ENCODE measurements at regions not wholly inside any gene's neighbourhood (a gene's known extent, or its start where the extent isn't known, plus 50 kb on each side); places are given as distances from the start of the nearest gene placed in this dataset.

DNA sequence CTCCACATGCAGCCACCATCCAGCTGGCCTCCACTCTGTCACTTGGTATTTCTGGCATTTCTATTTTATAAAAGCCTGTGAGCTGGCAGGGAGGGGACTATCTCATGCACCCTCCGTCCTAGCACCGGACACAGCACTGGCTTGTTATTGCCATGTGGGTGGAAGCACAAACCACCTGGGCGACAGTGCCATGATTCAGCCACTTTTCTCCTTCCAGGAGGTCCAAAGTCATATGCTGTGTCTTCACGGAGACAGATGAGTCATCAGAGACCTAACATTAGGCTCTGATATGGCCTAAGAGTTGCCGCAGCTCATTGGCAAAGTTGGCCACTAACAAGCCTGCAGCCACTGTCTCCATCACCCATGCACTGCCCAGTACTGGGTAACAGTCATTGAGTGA, 1123.0 kb downstream of the VRK1 start (continued):
- TF ChIP-seq, protein P1, sequence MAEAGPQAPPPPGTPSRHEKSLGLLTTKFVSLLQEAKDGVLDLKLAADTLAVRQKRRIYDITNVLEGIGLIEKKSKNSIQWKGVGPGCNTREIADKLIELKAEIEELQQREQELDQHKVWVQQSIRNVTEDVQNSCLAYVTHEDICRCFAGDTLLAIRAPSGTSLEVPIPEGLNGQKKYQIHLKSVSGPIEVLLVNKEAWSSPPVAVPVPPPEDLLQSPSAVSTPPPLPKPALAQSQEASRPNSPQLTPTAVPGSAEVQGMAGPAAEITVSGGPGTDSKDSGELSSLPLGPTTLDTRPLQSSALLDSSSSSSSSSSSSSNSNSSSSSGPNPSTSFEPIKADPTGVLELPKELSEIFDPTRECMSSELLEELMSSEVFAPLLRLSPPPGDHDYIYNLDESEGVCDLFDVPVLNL (CRISPR knock-in tag; IDR thresholded peaks at IDR 0.05; ENCODE audit: borderline replicate concordance, low read depth), result no peak
- TF ChIP-seq, protein P2, sequence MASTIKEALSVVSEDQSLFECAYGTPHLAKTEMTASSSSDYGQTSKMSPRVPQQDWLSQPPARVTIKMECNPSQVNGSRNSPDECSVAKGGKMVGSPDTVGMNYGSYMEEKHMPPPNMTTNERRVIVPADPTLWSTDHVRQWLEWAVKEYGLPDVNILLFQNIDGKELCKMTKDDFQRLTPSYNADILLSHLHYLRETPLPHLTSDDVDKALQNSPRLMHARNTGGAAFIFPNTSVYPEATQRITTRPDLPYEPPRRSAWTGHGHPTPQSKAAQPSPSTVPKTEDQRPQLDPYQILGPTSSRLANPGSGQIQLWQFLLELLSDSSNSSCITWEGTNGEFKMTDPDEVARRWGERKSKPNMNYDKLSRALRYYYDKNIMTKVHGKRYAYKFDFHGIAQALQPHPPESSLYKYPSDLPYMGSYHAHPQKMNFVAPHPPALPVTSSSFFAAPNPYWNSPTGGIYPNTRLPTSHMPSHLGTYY (CRISPR knock-in tag; IDR thresholded peaks at IDR 0.05), result no peak
- TF ChIP-seq ESRRA (CRISPR knock-in tag; IDR thresholded peaks at IDR 0.05; ENCODE audit: borderline replicate concordance), result no peak
- TF ChIP-seq FOXJ3 (CRISPR knock-in tag; IDR thresholded peaks at IDR 0.05; ENCODE audit: borderline replicate concordance), result no peak
- no peak for TF ChIP-seq TCF7 (CRISPR knock-in tag; IDR thresholded peaks at IDR 0.05; ENCODE audit: low read depth)
- no peak for TF ChIP-seq TEAD1 (CRISPR knock-in tag; IDR thresholded peaks at IDR 0.05)

DNA sequence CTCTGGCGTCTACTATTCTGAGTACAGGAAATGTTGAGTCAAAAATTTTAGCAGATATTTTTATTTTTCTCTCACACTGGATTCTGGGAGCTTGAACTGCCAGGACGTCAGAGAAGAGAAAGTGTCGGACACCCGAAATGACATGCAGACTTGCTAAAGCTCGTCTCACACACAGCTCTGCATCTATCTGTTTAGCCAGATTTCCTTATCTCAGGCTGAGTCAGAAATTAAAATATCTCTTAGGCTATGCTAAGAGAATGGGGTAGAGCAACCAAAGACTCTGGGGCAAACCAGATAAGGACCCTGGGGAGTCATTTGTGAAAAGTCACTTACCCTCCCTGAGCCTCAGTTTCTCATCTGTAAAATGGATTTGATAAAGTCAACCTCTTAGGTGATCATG, 1124.1 kb downstream of the VRK1 start:
- POLR2A ChIA-PET, result no interaction called here
- CTCF ChIA-PET, result no interaction called here
- DNase-seq (ENCODE audit: low spot score) (no peak), ATAC-seq (no peak)
- Mint-ChIP-seq H3K27ac (no peak overlapping the region), H3K36me3 (0 out of 2 replicates have a peak, but pooled peaks cover 2% of the 10 kb centered on the region), H3K4me1 (peaks cover 7% of the 10 kb centered on the region), H3K9me3 (peaks cover 11% of the 10 kb centered on the region), H3K27me3 (ENCODE audit: low read depth) (no peaks in the 10 kb centered on the region; the same call in 1 of the 2 replicates), H3K4me3 (no peak overlapping the region)
- TF ChIP-seq FOXP1 (CRISPR knock-in tag; IDR thresholded peaks at IDR 0.05; ENCODE audit: borderline replicate concordance) (no peak), ZNF219 (CRISPR knock-in tag; IDR thresholded peaks at IDR 0.05; ENCODE audit: borderline replicate concordance) (no peak), ZNF263 (CRISPR knock-in tag; IDR thresholded peaks at IDR 0.05; ENCODE audit: low read depth) (no peak), TEAD1 (CRISPR knock-in tag; IDR thresholded peaks at IDR 0.05) (no peak), TEAD4 (CRISPR knock-in tag; IDR thresholded peaks at IDR 0.05) (no peak), HMGA2 (CRISPR knock-in tag; IDR thresholded peaks at IDR 0.05) (no peak), TP53 (CRISPR knock-in tag; IDR thresholded peaks at IDR 0.05) (no peak), ZNF317 (CRISPR knock-in tag; IDR thresholded peaks at IDR 0.05; ENCODE audit: borderline replicate concordance, low read depth) (no peak), JUN (CRISPR knock-in tag; IDR thresholded peaks at IDR 0.05) (no peak), SMAD3 (CRISPR knock-in tag; IDR thresholded peaks at IDR 0.05; ENCODE audit: borderline replicate concordance) (no peak), RELA (CRISPR knock-in tag; IDR thresholded peaks at IDR 0.05; ENCODE audit: borderline replicate concordance) (no peak), KAT7 (CRISPR knock-in tag; IDR thresholded peaks at IDR 0.05; ENCODE audit: borderline replicate concordance) (no peak), ZBTB21 (CRISPR knock-in tag; IDR thresholded peaks at IDR 0.05; ENCODE audit: borderline replicate concordance) (no peak), GABPB1 (CRISPR knock-in tag; IDR thresholded peaks at IDR 0.05) (no peak), MYBL2 (CRISPR knock-in tag; IDR thresholded peaks at IDR 0.05) (no peak), GRHL2 (CRISPR knock-in tag; IDR thresholded peaks at IDR 0.05; ENCODE audit: insufficient replicate concordance, severe bottlenecking) (no peak)
- TF ChIP-seq, protein P3, sequence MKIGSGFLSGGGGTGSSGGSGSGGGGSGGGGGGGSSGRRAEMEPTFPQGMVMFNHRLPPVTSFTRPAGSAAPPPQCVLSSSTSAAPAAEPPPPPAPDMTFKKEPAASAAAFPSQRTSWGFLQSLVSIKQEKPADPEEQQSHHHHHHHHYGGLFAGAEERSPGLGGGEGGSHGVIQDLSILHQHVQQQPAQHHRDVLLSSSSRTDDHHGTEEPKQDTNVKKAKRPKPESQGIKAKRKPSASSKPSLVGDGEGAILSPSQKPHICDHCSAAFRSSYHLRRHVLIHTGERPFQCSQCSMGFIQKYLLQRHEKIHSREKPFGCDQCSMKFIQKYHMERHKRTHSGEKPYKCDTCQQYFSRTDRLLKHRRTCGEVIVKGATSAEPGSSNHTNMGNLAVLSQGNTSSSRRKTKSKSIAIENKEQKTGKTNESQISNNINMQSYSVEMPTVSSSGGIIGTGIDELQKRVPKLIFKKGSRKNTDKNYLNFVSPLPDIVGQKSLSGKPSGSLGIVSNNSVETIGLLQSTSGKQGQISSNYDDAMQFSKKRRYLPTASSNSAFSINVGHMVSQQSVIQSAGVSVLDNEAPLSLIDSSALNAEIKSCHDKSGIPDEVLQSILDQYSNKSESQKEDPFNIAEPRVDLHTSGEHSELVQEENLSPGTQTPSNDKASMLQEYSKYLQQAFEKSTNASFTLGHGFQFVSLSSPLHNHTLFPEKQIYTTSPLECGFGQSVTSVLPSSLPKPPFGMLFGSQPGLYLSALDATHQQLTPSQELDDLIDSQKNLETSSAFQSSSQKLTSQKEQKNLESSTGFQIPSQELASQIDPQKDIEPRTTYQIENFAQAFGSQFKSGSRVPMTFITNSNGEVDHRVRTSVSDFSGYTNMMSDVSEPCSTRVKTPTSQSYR (CRISPR knock-in tag; IDR thresholded peaks at IDR 0.05), result no peak
- TF ChIP-seq, protein P4, sequence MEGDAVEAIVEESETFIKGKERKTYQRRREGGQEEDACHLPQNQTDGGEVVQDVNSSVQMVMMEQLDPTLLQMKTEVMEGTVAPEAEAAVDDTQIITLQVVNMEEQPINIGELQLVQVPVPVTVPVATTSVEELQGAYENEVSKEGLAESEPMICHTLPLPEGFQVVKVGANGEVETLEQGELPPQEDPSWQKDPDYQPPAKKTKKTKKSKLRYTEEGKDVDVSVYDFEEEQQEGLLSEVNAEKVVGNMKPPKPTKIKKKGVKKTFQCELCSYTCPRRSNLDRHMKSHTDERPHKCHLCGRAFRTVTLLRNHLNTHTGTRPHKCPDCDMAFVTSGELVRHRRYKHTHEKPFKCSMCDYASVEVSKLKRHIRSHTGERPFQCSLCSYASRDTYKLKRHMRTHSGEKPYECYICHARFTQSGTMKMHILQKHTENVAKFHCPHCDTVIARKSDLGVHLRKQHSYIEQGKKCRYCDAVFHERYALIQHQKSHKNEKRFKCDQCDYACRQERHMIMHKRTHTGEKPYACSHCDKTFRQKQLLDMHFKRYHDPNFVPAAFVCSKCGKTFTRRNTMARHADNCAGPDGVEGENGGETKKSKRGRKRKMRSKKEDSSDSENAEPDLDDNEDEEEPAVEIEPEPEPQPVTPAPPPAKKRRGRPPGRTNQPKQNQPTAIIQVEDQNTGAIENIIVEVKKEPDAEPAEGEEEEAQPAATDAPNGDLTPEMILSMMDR (IDR thresholded peaks at IDR 0.05), result no peak
- TF ChIP-seq, protein P5, sequence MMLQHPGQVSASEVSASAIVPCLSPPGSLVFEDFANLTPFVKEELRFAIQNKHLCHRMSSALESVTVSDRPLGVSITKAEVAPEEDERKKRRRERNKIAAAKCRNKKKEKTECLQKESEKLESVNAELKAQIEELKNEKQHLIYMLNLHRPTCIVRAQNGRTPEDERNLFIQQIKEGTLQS (CRISPR knock-in tag; conservative IDR thresholded peaks at IDR 0.05), result no peak
- TF ChIP-seq, protein P6, sequence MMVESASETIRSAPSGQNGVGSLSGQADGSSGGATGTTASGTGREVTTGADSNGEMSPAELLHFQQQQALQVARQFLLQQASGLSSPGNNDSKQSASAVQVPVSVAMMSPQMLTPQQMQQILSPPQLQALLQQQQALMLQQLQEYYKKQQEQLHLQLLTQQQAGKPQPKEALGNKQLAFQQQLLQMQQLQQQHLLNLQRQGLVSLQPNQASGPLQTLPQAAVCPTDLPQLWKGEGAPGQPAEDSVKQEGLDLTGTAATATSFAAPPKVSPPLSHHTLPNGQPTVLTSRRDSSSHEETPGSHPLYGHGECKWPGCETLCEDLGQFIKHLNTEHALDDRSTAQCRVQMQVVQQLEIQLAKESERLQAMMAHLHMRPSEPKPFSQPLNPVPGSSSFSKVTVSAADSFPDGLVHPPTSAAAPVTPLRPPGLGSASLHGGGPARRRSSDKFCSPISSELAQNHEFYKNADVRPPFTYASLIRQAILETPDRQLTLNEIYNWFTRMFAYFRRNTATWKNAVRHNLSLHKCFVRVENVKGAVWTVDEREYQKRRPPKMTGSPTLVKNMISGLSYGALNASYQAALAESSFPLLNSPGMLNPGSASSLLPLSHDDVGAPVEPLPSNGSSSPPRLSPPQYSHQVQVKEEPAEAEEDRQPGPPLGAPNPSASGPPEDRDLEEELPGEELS (CRISPR knock-in tag; IDR thresholded peaks at IDR 0.05), result no peak

Data from WTC11 (cell line).